ENCODE measurements at regions not wholly inside any gene's neighbourhood (a gene's known extent, or its start where the extent isn't known, plus 50 kb on each side); places are given as distances from the start of the nearest gene placed in this dataset.
"Not testable (repeated sequence)": the region's sequence is repeated elsewhere in the genome, so short reads cannot be mapped to it uniquely, and the experiment has no call there.

DNA sequence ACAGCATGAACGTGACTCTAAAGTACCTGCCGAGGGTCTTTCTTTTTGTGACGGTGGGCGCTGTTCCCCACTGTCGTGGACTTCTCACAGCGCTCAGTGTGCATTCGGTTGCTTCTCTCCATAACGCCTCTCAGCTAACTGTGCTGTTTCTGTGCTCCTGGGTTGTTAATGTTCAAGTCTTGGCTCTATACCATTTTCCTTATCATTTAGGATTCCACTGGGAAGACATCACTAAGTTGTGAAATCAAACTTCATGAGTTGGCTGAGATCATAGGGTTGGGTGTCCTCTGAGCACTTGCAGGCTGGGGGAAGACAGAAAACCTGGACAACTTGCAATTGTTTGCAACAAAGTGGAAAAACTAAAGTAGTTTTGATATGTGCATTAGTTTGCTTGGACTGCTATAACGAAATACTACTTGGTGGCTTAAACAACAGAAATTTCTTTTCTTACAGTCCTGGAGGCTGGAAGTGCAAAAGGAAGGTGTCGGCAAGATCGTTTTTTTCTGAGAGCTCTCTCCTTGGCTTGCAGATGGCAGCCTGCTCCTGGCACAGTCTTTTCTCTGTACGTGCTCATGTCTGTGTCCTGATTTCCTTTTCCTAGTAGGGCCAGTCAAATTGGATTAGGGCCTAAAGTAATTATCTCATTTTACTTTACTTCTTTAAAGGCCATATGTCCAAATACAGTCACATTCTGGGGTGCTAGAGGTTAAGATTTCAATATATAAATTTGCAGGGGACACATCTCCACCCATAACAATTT is 270.0 kb upstream of the PLGLB2 start:
- not testable (repeated sequence) for DNase-seq (ENCODE audit: low read depth in 4 of 4, low spot score in 1 of 4)

DNA sequence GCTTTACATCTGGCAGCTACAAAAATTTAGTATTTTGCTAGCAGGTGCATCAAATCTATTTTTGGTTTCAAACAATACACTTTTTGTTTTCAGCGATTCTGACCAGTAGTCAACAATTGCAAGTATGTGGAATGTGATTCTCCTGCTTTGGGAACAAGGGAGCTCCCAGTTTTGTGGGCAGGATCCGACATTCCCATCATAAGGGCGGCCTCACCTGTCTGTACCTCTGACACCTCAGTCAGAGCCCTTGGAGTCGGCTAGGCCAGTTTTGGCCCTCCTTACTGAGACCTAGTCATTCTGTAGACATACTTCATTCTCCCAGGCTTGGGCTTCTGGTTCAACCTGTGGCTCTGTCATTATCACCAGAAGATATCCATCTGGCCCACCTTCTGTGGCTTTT is 269.0 kb upstream of the PLGLB2 start:
- DNase-seq (ENCODE audit: low read depth in 4 of 4, low spot score in 1 of 4) = not testable (repeated sequence)

- not testable (repeated sequence) for DNase-seq (ENCODE audit: low read depth in 4 of 4, low spot score in 1 of 4)
Observed at GRCh38 chr2:87483093-87483680, 264.7 kb upstream of the PLGLB2 start.

DNA sequence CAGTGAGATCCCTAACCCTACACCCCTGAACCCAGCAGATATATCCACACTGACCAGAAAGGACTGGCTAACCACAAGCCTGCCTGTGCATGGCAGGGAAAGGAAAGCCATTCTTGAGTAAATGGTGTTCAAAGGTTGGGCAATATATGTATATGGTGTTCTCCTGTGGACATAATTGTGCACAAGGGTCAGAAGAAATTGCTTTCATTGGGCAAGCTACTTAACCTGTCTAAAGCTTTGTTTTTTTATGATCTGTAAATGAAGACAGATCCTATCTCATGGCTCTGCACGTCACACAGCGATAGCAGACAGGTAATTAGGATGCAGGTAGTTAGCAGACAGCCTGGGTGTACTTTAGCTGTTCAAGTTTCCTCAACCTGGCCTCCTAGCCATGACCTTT is 263.5 kb upstream of the PLGLB2 start:
- not testable (repeated sequence) for DNase-seq (ENCODE audit: low read depth in 4 of 4, low spot score in 1 of 4)

- DNase-seq (ENCODE audit: low read depth in 4 of 4, low spot score in 1 of 4) = not testable (repeated sequence)
Observed at GRCh38 chr2:87485455-87485854, 262.4 kb upstream of the PLGLB2 start.

DNA sequence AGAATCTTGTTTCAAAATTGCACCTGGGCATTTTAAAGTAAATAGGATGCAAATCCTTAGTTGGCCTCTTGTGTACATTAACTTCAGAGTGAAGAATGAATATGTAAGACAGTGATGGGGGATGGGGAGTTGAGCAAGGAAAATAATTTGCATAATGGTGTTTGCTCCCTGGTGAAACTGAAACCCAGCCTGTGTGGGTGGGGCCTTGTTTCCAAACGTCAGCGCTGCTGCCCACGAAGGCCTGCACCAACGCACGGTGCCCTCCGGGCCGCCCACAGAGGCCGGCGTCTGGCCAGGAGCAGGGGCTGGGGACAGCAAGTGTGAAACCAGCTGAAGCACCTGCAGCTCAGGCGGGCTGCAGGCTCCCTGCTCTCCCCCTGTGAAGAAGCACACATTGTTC is 262.0 kb upstream of the PLGLB2 start:
- not testable (repeated sequence) for DNase-seq (ENCODE audit: low read depth in 4 of 4, low spot score in 1 of 4)

GRCh38 chr2:87486413-87486812 is 261.5 kb upstream of the PLGLB2 start:
- DNase-seq (ENCODE audit: low read depth in 4 of 4, low spot score in 1 of 4) = not testable (repeated sequence)

DNA sequence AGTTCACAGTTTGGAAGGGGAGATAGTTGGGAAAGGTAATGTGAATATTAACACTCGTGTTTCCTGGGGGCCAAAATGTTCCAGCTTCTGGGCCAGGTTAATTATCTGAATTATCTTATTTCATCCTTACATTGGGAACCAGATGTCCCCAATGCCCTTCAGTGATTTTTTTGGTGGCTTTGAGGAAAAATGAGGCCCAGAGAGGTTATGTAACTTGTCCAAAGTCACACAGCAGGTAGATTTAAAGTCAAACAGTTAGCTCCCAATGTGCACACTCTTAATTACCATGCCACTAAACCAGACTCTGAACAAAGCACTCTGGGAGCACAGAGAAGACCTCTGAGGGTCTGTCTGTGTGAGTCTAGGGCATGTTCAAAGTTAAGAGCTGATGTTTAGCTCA is 259.9 kb upstream of the PLGLB2 start:
- not testable (repeated sequence) for DNase-seq (ENCODE audit: low read depth in 4 of 4, low spot score in 1 of 4)

- not testable (repeated sequence) for DNase-seq (ENCODE audit: low read depth in 4 of 4, low spot score in 1 of 4)
Observed at GRCh38 chr2:87488991-87489390, 258.9 kb upstream of the PLGLB2 start.

DNA sequence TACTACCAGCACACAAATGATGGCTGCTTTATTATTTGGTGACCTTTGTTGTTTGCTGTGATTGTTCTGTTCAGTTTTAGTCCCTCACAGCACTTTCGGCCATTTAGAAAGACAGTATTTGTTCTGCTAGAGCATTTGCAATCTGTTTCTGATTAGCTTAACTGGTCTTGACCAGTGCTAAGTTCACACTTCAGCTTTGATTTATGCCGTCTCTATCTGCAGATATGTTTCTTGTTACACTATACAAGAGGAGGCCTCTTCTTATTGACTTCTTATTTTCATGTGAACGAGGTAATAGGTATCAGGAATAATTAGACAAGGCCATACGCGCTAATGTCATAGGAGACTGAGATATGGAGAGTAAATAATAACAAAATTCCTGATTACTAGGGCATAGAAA is 253.0 kb upstream of the PLGLB2 start:
- DNase-seq (ENCODE audit: low read depth in 4 of 4, low spot score in 1 of 4) = not testable (repeated sequence)

GRCh38 chr2:87495455-87495854 is 252.4 kb upstream of the PLGLB2 start:
- not testable (repeated sequence) for DNase-seq (ENCODE audit: low read depth in 4 of 4, low spot score in 1 of 4)

GRCh38 chr2:87496036-87497006 is 251.6 kb upstream of the PLGLB2 start:
- not testable (repeated sequence) for DNase-seq (ENCODE audit: low read depth in 4 of 4, low spot score in 1 of 4)

GRCh38 chr2:87497135-87497534 is 250.8 kb upstream of the PLGLB2 start:
- DNase-seq (ENCODE audit: low read depth in 4 of 4, low spot score in 1 of 4) = not testable (repeated sequence)

DNA sequence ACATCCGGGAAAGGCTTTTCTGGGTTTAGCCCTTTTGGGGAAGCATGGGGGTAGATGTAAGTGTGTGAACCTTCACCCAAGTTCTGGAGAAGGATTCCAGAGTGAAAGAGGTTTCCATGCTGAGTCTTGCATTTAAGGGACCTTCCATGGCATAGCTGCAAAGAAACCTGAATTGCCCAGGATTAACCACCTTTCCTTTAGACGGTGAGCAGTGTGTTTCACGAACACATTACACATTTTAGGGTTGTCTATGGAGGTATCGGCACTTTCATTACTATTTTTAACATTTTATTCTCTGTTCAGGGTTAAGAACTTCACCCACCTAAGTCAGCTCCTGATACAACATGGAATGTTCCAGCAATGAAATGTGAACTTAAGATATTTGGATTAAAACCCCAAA is 250.2 kb upstream of the PLGLB2 start:
- not testable (repeated sequence) for DNase-seq (ENCODE audit: low read depth in 4 of 4, low spot score in 1 of 4)

DNA sequence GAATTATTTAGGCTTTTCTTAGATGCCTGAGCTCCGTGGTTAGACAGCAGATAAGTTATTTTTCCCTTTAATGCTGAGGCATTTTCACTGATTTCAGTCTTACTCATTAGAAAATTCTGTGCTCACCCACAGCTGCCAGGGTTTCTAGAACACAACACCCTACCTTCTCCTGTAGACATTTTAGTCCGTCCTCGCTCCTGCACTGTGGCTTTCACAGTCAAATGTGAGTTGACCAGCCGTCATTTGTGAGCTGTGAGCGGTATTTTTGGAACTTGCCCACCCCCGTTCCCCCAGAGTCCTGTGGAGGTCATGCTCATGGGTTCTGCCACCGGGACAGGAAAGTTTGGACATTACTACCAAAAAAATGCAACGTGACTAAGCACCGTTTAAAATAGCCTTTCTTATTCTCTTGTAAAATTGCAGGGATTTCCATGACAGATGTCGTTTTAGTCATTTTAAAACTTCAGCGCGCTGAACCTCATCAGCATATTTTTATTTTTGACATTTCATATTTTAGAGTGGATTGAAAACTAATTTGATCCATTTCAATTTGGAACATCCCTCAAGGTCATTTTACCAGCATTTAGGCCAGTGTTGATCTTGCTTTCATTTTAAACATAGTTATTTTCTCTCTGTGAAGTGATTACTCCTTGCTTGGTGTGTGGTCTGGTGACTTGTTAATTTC is 249.6 kb upstream of the PLGLB2 start:
- not testable (repeated sequence) for DNase-seq (ENCODE audit: low read depth in 4 of 4, low spot score in 1 of 4)

DNA sequence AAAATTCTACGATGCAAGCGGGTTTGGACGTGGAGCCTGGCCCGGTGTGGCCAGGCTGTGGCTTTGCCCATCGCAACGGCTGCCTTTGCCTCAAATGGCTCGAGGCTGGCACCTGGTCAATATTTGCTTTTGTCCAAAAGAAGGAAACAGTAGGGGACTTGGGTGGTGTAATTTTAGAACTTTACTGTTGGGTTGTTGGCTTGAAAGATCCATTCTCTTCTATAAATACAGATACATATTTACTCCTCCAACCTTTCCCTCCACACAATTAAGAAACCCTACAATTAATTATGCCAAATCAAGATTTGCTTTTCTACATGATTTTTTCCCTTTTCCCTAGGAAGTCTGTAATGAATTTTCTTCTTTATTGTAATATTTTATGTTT is 249.0 kb upstream of the PLGLB2 start:
- not testable (repeated sequence) for DNase-seq (ENCODE audit: low read depth in 4 of 4, low spot score in 1 of 4)

DNA sequence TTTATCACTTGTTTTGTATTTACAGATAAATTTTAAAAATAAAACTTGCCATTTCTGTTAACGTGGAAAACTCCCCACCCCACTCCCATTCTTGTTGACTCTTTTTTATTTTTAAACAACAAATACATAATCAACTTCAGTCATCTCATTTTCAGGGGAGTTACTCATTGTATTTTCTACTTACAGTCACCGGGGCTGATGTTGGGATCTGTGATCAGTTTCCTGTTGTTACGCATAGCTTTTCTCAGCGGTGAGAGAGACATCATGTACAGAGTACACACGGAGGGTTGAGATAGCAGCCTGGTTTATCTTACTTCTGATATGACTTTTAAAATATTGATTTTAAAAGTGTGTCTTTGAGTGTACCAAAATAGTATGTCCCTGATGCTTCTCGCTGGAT is 248.0 kb upstream of the PLGLB2 start:
- DNase-seq (ENCODE audit: low read depth in 4 of 4, low spot score in 1 of 4) = not testable (repeated sequence)

DNA sequence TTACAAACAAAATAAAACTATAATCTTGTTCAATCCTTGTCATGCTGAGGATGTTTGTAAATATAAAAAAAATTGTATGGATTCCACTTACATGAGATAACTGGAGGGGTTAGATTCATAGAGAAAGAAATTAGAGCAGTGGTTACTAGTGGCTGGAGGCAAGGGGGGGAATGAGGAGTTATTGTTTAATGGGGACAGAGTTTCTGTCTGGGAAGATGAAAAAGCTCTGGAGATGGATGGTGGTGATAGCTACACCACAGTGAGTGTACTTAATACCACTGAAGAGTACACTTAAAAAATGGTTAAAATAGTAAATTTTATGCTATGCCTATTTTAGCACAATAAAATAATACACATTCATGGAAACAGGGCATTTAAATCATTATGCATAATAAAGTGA is 247.5 kb upstream of the PLGLB2 start:
- DNase-seq (ENCODE audit: low read depth in 4 of 4, low spot score in 1 of 4) = not testable (repeated sequence)

DNA sequence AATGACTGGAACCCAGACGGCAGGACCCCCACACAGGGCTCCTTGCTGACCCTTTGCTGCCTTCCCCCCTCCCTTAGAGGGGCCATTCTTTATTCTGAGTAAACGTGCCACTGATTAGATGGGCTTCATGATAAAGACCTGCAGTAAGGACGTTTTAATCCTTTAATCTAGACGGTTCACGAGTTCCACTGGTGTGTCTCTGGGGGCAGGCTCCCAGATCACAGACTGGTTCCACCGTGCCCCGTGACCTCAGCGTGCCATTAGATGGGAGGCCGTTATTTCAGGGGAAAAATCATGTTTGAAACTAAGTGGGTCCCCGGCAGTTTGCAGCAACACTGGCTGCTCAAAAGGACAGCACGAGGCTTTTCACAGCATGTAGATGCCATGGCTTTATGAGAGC is 246.9 kb upstream of the PLGLB2 start:
- not testable (repeated sequence) for DNase-seq (ENCODE audit: low read depth in 4 of 4, low spot score in 1 of 4)

GRCh38 chr2:87502948-87503347 is 244.9 kb upstream of the PLGLB2 start:
- not testable (repeated sequence) for DNase-seq (ENCODE audit: low read depth in 4 of 4, low spot score in 1 of 4)

DNA sequence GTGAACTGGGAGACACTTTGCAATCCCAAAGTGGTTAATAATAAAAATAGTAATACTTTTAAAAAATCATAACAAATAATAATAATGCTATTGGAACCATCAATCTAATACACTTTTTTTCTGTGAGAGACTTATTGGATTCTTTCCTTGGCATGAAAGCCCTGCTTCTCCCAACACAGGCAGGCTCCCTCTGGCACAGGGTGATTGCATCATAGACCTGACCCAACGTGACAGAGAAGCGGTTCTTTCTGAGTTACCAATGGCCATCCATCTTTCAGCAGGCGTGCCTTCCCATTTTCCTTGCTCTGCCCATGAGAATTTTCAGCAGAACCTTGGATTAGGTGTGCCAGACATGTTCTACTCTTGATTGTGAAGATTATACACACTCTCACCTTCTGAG is 242.6 kb upstream of the PLGLB2 start:
- not testable (repeated sequence) for DNase-seq (ENCODE audit: low read depth in 4 of 4, low spot score in 1 of 4)

Data from stimulated activated CD4-positive, alpha-beta T cell treated with anti-CD3 and anti-CD28 coated beads, Interleukin-1b, Interleukin-23, amount 100 ng/mL, for 24 hours (primary cell).